Endothelial cell (in vitro differentiated cells): ENCODE measurements at regions not wholly inside any gene's neighbourhood (a gene's known extent, or its start where the extent isn't known, plus 50 kb on each side); places are given as distances from the start of the nearest gene placed in this dataset.

Source experiments
- DNase-seq: peaks from one replicate; pipeline ENCODE4 v3.0.0; 2021; ENCODE audit warnings: low spot score
- H3K27ac Mint-ChIP-seq: one replicate; pipeline ENCODE4 v1.8.0; 2021; ENCODE audit warnings: mixed read lengths, inconsistent platforms; ENCODE audit not compliant: unreplicated experiment
- H3K27me3 Mint-ChIP-seq: one replicate; pipeline ENCODE4 v1.8.0; 2021; ENCODE audit warnings: mild to moderate bottlenecking, moderate library complexity, mixed read lengths, inconsistent platforms; ENCODE audit not compliant: unreplicated experiment
- H3K36me3 Mint-ChIP-seq: one replicate; pipeline ENCODE4 v1.8.0; 2021; ENCODE audit warnings: mild to moderate bottlenecking, low read depth, mixed read lengths, inconsistent platforms; ENCODE audit not compliant: unreplicated experiment
- H3K4me1 Mint-ChIP-seq: one replicate; pipeline ENCODE4 v1.8.0; 2021; ENCODE audit warnings: mild to moderate bottlenecking, mixed read lengths, inconsistent platforms; ENCODE audit not compliant: unreplicated experiment
- H3K4me3 Mint-ChIP-seq: one replicate; pipeline ENCODE4 v1.8.0; 2021; ENCODE audit warnings: mild to moderate bottlenecking, mixed read lengths, inconsistent platforms; ENCODE audit not compliant: unreplicated experiment
- H3K9me3 Mint-ChIP-seq: one replicate; pipeline ENCODE4 v1.8.0; 2021; ENCODE audit warnings: mixed read lengths, inconsistent platforms; ENCODE audit not compliant: unreplicated experiment
- CTCF ChIP-seq: fragments of 200-600 bp; sonication (generic); IDR thresholded peaks from one replicate; pipeline ENCODE4 v1.5.0; 2021; ENCODE audit warnings: antibody characterized with exemption; ENCODE audit not compliant: unreplicated experiment

- Mint-ChIP-seq H3K4me1 (no peaks in the 10 kb centered on the region), H3K9me3 (no peaks in the 10 kb centered on the region), H3K27me3 (peaks cover 2% of the 10 kb centered on the region), H3K36me3 (no peaks in the 10 kb centered on the region), H3K4me3 (no peak overlapping the region), H3K27ac (no peak overlapping the region)
- TF ChIP-seq CTCF = no peak
- DNase-seq = no peak
Measured at GRCh38 chr2:5923957-5924945, 232.1 kb downstream of the SOX11 start.

DNA sequence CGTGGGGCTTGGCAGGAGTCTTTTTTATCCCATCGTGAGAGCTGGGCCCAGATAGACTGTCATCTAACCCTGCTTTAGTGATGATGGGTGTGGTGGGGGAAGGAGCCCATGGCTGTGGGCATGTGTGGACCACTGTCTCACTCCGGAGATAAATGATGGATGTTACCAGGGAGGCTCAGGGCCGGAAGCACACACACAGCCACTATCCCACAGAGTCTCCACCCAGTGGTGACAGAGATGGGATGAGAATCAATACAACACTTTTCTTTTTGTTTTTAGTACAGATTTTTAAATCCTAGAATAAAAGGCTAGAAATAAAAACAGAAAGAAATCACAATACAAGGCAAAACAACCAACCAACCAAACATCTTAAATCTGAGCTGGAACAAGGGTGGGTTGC lies 233.4 kb downstream of the SOX11 start:
- no peak for TF ChIP-seq CTCF
- H3K9me3 Mint-ChIP-seq = no peaks in the 10 kb centered on the region
- no peaks in the 10 kb centered on the region for H3K36me3 Mint-ChIP-seq
- no peak for DNase-seq
- peaks cover 2% of the 10 kb centered on the region for H3K27me3 Mint-ChIP-seq
- no peaks in the 10 kb centered on the region for H3K4me1 Mint-ChIP-seq
- no peak overlapping the region for H3K4me3 Mint-ChIP-seq
- no peak overlapping the region for H3K27ac Mint-ChIP-seq

GRCh38 chr2:5926871-5927512 lies 234.8 kb downstream of the SOX11 start:
- no peaks in the 10 kb centered on the region for H3K36me3 Mint-ChIP-seq
- H3K4me1 Mint-ChIP-seq = no peaks in the 10 kb centered on the region

DNA sequence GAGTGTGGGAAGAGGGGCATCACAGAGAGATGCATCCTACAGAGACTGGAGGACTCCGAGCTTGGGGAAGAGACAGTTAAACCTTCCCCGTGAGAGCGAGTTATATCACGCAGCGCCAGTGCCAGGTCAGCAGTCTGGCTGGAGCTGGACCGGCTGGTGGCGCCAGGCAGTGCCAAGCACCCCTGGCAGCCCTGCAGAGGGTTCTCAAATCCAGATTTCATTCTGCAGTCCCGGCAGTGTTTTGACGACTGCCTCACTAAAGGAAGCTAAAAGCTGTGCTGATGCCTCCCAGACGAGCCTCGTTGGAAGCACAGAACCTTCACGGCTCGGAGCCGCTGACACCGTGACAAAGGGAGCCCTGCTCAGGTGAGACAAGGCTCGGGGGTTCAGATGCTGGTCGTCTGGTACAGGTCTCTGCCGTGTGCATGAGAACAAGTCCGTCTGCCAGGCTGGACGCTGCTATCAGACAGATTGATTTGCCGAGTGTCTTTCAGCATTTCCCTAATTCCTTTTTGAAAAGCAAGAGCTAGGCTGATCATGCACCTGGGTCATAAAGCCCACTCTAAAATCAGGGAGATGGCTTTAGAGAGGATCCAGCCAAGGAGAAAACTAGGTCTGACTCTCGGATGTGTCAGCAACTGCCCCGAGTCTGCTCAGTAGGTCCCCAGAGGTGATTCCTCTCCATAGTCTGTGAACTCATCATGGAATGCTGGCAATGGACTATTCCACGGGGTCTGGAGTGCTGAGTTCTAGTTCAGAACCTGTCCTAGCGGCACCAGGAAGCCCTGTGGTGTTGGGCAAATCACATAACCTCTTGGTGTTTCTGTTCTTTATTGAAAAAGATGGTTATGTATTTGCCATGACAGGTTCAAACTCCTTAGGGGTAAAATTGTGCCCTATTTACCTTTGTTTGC lies 240.6 kb downstream of the SOX11 start:
- Mint-ChIP-seq H3K36me3 (peaks cover 5% of the 10 kb centered on the region), H3K4me1 (no peaks in the 10 kb centered on the region), H3K9me3 (peaks cover 5% of the 10 kb centered on the region), H3K27me3 (peaks cover 6% of the 10 kb centered on the region), H3K4me3 (no peak overlapping the region), H3K27ac (no peak overlapping the region)
- DNase-seq = no peak
- no peak for TF ChIP-seq CTCF

More at GRCh38 chr2:5926871-5927512, 234.8 kb downstream of the SOX11 start:
- no peak for DNase-seq
- TF ChIP-seq CTCF = no peak
- Mint-ChIP-seq H3K27me3 (peaks cover 2% of the 10 kb centered on the region), H3K4me3 (no peak overlapping the region), H3K27ac (no peak overlapping the region), H3K9me3 (no peaks in the 10 kb centered on the region)
